ENCODE measurements at regions not wholly inside any gene's neighbourhood (a gene's known extent, or its start where the extent isn't known, plus 50 kb on each side); places are given as distances from the start of the nearest gene placed in this dataset.

DNA sequence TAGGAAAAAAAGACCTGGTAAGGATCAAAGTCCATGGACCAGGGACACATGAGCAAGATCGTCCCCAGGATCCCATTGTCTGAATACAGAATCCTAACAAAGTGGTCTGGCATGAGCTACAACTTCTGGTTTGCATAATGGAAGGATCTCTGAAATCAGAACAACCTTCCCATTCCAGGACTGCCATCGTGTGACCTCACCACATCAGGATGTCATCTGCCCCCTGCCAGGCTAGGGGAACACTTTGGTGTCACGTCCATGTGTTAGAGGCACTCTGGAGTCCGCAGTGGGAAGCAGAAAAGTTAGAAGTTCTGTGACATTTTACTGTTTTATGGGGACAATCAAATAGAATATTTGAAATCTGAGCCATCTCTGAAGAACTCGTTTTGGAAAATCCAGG is 160.7 kb downstream of the RGS9 start:
- in situ Hi-C loops (cut with MboI; ENCODE audit: low sequenced_read_pairs) (loop anchor here (5.0 kb wide), 1 partner anchor 864 kb away; no protein-coding TSS in a partner anchor), intact Hi-C loops (cut with micrococcal nuclease) (no loop called here), dilution Hi-C loops (cut with HindIII; ENCODE audit: low sequenced_read_pairs, unreplicated experiment) (no loop called here)
- ChIA-PET POLR2A (ENCODE audit: unreplicated experiment) (no interaction called here), CTCF (interaction anchor here (0.8 kb wide), 1 partner anchor 8 kb away, joined by 4 read pairs; no protein-coding TSS in a partner anchor)
- Histone ChIP-seq H2BK5ac (ENCODE audit: low read depth, low read length, poor library complexity, severe bottlenecking) (no peak overlapping the region), H3K9me1 (ENCODE audit: insufficient read depth, low read length) (no peaks in the 10 kb centered on the region), H3K9me3 (ENCODE audit: control insufficient read depth, insufficient read depth, low read length) (0 out of 2 replicates have a peak, but pooled peaks cover 1% of the 10 kb centered on the region), H3K4me2 (ENCODE audit: low read depth, low read length) (no peak overlapping the region), H2BK20ac (ENCODE audit: low read depth, low read length) (no peak overlapping the region), H2AFZ (replicated peaks; ENCODE audit: low read length, poor library complexity) (no peak overlapping the region), H2AK9ac (replicated peaks; ENCODE audit: low read depth, low read length, poor library complexity) (no peak overlapping the region), H4K20me1 (ENCODE audit: insufficient read depth, low read length) (no peaks in the 10 kb centered on the region), H3K23ac (ENCODE audit: low read depth, low read length) (no peak overlapping the region), H3K4me3 (ENCODE audit: insufficient read depth, low read depth, low read length) (no peak overlapping the region), H3K9ac (ENCODE audit: low read depth, low read length) (no peak overlapping the region), H4K91ac (ENCODE audit: insufficient read depth, low read depth, low read length) (no peak overlapping the region), H3K56ac (ENCODE audit: extremely low read depth, insufficient read depth, low read length) (no peak overlapping the region), H4K5ac (ENCODE audit: low read depth, low read length) (no peak overlapping the region), H3K27me3 (ENCODE audit: control insufficient read depth, insufficient read depth, low read length) (peaks cover under 1% of the 10 kb centered on the region), H3K14ac (replicated peaks; ENCODE audit: low read depth, low read length) (no peak overlapping the region), H3K4ac (ENCODE audit: low read depth, low read length) (no peak overlapping the region), H4K8ac (ENCODE audit: low read depth in 2 of 2, low read length in 2 of 2) (no peak overlapping the region), H3K79me1 (ENCODE audit: low read depth in 1 of 2, low read length in 2 of 2) (no peaks in the 10 kb centered on the region), H2BK15ac (ENCODE audit: low read depth, low read length) (no peak overlapping the region), H2AK5ac (ENCODE audit: low read depth, low read length) (no peak overlapping the region), H3K36me3 (ENCODE audit: control insufficient read depth, insufficient read depth, low read length) (no peaks in the 10 kb centered on the region), H2BK120ac (ENCODE audit: low read depth, low read length) (no peak overlapping the region), H3K4me1 (ENCODE audit: control insufficient read depth, insufficient read depth, low read length) (no peaks in the 10 kb centered on the region), H3K18ac (ENCODE audit: low read depth, low read length) (no peak overlapping the region), H3K27ac (ENCODE audit: insufficient read depth, low read length) (no peak overlapping the region)
- TF ChIP-seq, protein P1, sequence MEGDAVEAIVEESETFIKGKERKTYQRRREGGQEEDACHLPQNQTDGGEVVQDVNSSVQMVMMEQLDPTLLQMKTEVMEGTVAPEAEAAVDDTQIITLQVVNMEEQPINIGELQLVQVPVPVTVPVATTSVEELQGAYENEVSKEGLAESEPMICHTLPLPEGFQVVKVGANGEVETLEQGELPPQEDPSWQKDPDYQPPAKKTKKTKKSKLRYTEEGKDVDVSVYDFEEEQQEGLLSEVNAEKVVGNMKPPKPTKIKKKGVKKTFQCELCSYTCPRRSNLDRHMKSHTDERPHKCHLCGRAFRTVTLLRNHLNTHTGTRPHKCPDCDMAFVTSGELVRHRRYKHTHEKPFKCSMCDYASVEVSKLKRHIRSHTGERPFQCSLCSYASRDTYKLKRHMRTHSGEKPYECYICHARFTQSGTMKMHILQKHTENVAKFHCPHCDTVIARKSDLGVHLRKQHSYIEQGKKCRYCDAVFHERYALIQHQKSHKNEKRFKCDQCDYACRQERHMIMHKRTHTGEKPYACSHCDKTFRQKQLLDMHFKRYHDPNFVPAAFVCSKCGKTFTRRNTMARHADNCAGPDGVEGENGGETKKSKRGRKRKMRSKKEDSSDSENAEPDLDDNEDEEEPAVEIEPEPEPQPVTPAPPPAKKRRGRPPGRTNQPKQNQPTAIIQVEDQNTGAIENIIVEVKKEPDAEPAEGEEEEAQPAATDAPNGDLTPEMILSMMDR (conservative IDR thresholded peaks at IDR 0.05; ENCODE audit: low read depth, low read length), result no peak
- DNase-seq (no peak), ATAC-seq (ENCODE audit: low read depth) (no peak)
- BruUV-seq (replicated peaks), result no TSS peak
- WGBS, 2 experiments (ENCODE audit: extremely low coverage in 2 of 2, insufficient read length in 1 of 2), result no CpG with 5 or more reads among the region's 5 CpGs

All from IMR-90 (cell line).